Bronchial epithelial cell (primary cell): ENCODE measurements at regions not wholly inside any gene's neighbourhood (a gene's known extent, or its start where the extent isn't known, plus 50 kb on each side); places are given as distances from the start of the nearest gene placed in this dataset.
A peak's percentile ranks its signal among the peaks of the same experiment; 100 is the strongest.

Experiments
- DNase-seq: peaks from one replicate; pipeline ENCODE4 v3.0.0-alpha.2; 2010; ENCODE audit warnings: low read depth
- FAIRE-seq: peaks from 2 replicates; lab custom pipeline; 2011; peaks lifted over from hg19 to GRCh38; lab: Jason Lieb, UNC
- H3K27me3 ChIP-seq: 2 replicates; pipeline ENCODE4 v1.5.1; 2011; ENCODE audit warnings: low read length; ENCODE audit not compliant: control insufficient read depth, insufficient read depth
- H3K36me3 ChIP-seq: 2 replicates; pipeline ENCODE4 v1.5.1; 2011; ENCODE audit warnings: low read length; ENCODE audit not compliant: control insufficient read depth, insufficient read depth
- H3K4me3 ChIP-seq: 2 replicates; pipeline ENCODE4 v1.5.1; 2011; ENCODE audit warnings: mild to moderate bottlenecking, low read depth, low read length, control low read depth
- TF ChIP-seq, protein P1 (sequence below): IDR thresholded peaks from 2 replicates; pipeline ENCODE4 v1.5.1; 2011; ENCODE audit warnings: mild to moderate bottlenecking, moderate library complexity, low read length, control low read depth, inconsistent platforms; ENCODE audit not compliant: insufficient read depth, severe bottlenecking

DNA sequence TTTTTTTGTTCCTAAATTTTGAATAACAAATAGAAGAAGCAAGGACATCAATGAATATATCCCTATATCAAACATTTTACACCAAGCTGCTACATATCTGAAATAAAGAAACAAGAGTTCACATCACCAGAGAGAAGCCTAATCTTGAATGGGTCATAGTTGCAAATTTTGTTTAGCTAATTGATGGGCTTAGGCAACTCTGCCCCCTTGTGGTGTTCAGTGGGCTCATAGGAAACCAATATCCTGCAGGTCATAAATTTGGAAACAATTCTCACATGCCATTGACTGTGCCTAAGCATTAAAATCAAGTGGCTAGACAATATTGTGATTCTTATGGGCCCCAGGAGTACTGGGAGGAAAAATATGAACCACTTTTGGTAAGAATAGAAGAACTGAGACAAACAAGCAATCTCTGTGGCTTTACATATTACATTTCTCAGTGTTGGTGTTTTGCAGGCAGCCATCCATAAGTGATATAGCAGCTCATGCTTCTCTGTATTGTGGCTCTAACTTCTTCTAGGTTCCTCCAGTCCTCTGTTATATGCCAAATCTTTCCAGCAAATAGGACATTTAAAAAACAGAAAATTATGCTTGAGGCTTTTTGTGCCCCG is 1262.8 kb upstream of the PRMT6 start:
- H3K27me3 ChIP-seq, result no peaks in the 10 kb centered on the region
- FAIRE-seq, result no peak
- DNase-seq, result peak; percentile 46
- H3K36me3 ChIP-seq, result no peaks in the 10 kb centered on the region
- no peak overlapping the region for H3K4me3 ChIP-seq
- TF ChIP-seq, protein P1, sequence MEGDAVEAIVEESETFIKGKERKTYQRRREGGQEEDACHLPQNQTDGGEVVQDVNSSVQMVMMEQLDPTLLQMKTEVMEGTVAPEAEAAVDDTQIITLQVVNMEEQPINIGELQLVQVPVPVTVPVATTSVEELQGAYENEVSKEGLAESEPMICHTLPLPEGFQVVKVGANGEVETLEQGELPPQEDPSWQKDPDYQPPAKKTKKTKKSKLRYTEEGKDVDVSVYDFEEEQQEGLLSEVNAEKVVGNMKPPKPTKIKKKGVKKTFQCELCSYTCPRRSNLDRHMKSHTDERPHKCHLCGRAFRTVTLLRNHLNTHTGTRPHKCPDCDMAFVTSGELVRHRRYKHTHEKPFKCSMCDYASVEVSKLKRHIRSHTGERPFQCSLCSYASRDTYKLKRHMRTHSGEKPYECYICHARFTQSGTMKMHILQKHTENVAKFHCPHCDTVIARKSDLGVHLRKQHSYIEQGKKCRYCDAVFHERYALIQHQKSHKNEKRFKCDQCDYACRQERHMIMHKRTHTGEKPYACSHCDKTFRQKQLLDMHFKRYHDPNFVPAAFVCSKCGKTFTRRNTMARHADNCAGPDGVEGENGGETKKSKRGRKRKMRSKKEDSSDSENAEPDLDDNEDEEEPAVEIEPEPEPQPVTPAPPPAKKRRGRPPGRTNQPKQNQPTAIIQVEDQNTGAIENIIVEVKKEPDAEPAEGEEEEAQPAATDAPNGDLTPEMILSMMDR, result peak; percentile 69

DNA sequence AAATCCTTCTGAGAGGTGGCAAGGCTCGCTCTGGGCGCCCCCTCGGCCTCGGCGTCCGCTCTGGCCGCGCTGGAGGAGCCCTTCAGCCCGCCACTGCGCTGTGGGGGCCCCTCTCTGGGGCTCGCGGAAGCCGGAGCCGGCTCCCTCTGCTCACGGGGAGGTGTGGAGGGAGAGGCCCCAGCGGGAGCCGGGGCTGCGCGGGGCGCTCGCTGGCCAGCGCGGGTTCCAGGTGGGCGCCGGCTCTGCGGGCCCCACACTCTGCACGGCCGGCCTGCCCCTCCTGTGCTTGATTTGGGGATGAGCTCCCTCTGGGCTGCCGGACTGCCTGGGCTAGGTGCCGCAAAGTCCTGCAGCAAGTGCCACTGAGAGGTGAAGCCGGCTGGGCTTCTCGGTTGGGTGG is 1260.7 kb upstream of the PRMT6 start:
- DNase-seq (no peak), FAIRE-seq (no peak)
- no peak overlapping the region for H3K4me3 ChIP-seq
- TF ChIP-seq, protein P1, result no peak
- H3K36me3 ChIP-seq, result no peaks in the 10 kb centered on the region
- no peaks in the 10 kb centered on the region for H3K27me3 ChIP-seq

DNA sequence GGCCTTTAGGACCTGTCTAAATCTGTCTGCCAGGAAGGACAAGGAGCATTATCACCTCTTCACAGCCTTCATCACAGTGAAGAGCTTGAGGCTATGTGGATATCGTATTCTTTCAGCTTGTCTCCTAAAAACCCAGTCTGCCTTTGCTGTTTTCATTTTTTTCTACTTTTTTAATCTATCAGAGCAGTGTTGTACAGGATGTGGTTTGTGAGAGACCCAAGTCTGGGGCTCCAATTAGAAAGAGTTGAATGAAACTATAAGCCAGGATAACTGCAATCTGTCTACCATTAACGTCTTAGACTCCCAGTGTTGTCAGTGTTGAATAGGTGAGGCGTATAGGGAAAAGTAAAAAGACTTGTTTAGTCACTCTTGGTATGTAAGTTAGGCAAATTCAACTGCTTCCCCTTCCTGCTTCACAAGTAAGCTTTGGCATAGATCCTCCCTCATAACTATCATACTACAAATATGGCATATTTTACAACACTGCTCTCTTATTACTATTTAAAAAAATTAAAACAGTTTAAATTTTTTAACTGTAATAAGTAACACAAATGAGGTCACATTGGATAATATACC is 1225.8 kb upstream of the PRMT6 start:
- TF ChIP-seq, protein P1, result no peak
- DNase-seq (peak; percentile 3), FAIRE-seq (no peak)
- no peak overlapping the region for H3K4me3 ChIP-seq
- H3K36me3 ChIP-seq, result no peaks in the 10 kb centered on the region
- no peaks in the 10 kb centered on the region for H3K27me3 ChIP-seq

DNA sequence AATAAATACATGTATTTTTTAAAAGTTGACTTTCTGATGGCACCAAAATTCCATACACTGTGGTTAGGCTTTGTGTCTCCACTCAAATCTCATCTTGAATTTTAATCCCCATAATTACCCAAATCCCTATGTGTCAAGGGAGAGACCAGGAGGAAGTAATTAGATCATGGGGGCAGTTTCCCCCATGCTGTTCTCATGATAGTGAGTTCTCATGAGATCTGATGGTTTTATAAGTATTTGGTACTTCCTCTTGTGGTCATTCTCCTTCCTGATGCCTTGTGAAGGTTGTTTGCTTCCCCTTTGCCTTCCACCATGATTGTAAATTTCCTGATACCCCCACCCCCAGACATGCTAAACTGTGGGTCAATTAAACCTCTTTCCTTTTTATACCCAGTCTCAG is 1218.4 kb upstream of the PRMT6 start:
- H3K27me3 ChIP-seq, result no peaks in the 10 kb centered on the region
- no peaks in the 10 kb centered on the region for H3K36me3 ChIP-seq
- TF ChIP-seq, protein P1, result no peak
- no peak for FAIRE-seq
- H3K4me3 ChIP-seq, result no peak overlapping the region
- DNase-seq, result no peak

DNA sequence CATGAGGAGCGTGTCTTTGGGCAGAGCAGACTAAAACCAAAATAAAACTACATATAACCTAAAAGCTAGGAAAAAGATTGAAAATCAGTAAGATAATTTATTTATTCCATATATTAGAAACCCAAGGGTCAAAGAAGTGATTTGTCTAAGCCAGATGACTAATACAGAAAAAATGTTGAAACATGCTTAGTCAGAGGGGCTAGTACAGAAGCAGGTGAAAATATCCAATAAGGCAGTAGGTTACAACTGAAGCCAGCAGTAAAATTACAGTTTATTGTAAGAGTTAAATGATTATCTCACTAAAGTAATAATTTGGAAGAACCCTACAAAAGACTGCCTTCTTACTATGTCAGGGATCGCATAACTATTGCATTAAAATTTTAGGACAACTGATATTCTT is 1190.9 kb upstream of the PRMT6 start:
- Histone ChIP-seq H3K4me3 (no peak overlapping the region), H3K27me3 (no peaks in the 10 kb centered on the region), H3K36me3 (no peaks in the 10 kb centered on the region)
- DNase-seq (peak; percentile 79), FAIRE-seq (no peak)
- TF ChIP-seq, protein P1, result no peak

DNA sequence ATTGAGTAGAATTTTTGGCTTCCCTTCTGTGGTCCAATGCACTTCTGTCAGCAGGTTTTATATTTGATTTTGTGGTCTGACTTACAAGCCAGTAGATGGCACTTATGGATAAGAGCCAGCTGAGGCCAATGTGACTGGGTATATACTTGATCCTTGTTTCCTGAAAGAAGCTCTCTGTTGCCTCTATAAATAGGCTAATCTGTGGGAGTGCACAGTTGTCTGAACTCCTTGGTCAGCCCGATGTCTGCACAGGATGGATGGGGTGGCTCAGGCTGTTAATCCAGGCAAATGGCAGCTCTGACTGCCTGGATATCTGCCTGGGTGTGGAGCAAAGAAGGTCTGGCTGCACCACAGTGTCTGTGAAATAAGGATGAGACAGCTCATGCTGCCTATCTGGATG is 1183.7 kb upstream of the PRMT6 start:
- H3K27me3 ChIP-seq, result no peaks in the 10 kb centered on the region
- TF ChIP-seq, protein P1, result no peak
- FAIRE-seq, result no peak
- no peaks in the 10 kb centered on the region for H3K36me3 ChIP-seq
- DNase-seq, result no peak
- no peak overlapping the region for H3K4me3 ChIP-seq
